Effector memory CD4-positive, alpha-beta T cell (primary cell): ENCODE measurements at regions not wholly inside any gene's neighbourhood (a gene's known extent, or its start where the extent isn't known, plus 50 kb on each side); places are given as distances from the start of the nearest gene placed in this dataset.

ENCODE experiments used
- DNase-seq, 3 donors: peaks; one replicate each; pipeline ENCODE4 v3.0.0-alpha.2; 2020
- H3K27ac ChIP-seq: 2 replicates; pipeline ENCODE4 v1.7.0; 2013; ENCODE audit warnings: mild to moderate bottlenecking, low read length, moderate library complexity; ENCODE audit not compliant: insufficient read depth, poor library complexity, severe bottlenecking
- H3K27me3 ChIP-seq: replicated peaks from 2 replicates; pipeline ENCODE4 v1.7.0; 2013; ENCODE audit warnings: mild to moderate bottlenecking, low read length; ENCODE audit not compliant: insufficient read depth, control insufficient read depth, poor library complexity, severe bottlenecking
- H3K36me3 ChIP-seq: 2 replicates; pipeline ENCODE4 v1.7.0; 2013; ENCODE audit warnings: mild to moderate bottlenecking, low read length, moderate library complexity; ENCODE audit not compliant: control insufficient read depth, insufficient read depth
- H3K4me1 ChIP-seq: 2 replicates; pipeline ENCODE4 v1.7.0; 2013; ENCODE audit warnings: low read length, mild to moderate bottlenecking; ENCODE audit not compliant: control insufficient read depth, insufficient read depth, poor library complexity, severe bottlenecking
- H3K4me3 ChIP-seq: 2 replicates; pipeline ENCODE4 v1.7.0; 2013; ENCODE audit warnings: low read length, low read depth, mild to moderate bottlenecking; ENCODE audit not compliant: insufficient read depth, poor library complexity, severe bottlenecking
- H3K9me3 ChIP-seq: 2 replicates; pipeline ENCODE4 v1.7.0; 2013; ENCODE audit warnings: mild to moderate bottlenecking, low read length, moderate library complexity; ENCODE audit not compliant: control insufficient read depth

DNA sequence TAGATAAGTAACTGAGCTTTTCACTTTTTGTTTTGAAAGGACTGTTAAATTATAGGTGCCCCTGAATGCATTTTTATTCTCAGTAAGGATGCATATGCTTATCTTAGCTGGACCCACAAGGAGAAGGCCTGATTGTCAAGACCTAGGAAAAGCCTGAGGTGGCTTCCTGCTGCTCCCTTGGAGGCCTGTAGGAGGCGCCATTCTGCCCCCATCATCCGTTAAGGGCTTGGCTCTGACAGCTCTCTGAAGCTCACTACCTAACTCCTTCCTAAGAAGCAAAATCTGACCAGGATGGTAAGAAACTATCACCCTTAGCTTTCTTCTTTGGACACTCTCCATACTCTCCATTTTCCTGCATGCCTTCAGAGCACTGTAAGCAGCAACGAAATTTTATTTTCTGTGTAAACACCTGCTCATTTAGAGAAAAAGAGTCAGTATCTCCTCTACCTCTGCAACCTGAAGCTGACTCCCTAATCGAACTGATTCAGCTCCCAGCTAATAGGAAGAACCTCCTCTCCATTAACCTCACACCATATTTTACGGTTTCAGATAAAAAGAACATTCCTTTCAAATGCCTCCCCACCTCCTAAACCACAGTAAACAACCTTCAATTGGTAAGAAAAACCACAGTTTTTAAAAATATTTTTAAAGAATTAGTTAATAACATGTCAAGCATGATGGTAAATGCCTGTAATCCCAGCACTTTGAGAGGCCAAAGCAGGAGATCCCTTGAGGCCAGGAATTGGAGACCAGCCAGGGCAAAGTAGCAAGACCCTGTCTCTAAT, 73.4 kb upstream of the EDNRA start:
- H3K4me1 ChIP-seq: no peaks in the 10 kb centered on the region
- no peak for DNase-seq
- H3K27me3 ChIP-seq: no peaks in the 10 kb centered on the region
- H3K36me3 ChIP-seq: no peaks in the 10 kb centered on the region
- no peak overlapping the region for H3K27ac ChIP-seq
- no peak overlapping the region for H3K4me3 ChIP-seq
- no peaks in the 10 kb centered on the region for H3K9me3 ChIP-seq

DNA sequence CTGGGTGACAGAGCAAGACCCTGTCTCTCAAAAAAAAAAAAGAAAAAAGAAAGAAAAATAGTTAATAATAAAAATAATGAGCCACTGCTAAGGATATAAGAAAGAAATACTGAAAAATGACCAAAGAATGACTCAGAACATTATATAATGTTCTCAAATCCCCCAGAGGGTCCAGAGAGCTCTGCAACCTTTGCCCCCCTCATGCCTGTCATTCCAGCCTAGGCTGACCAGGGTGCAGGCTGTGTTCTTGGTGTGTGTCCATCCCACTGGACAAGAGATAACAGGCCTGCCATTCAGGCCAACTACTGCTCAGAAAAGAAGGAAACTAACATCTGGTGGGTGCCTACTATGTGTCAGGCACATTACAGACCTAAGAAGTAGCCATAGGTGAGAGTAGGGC, 72.7 kb upstream of the EDNRA start:
- H3K27ac ChIP-seq: no peak overlapping the region
- no peak for DNase-seq
- no peaks in the 10 kb centered on the region for H3K36me3 ChIP-seq
- H3K27me3 ChIP-seq: no peaks in the 10 kb centered on the region
- H3K4me3 ChIP-seq: no peak overlapping the region
- no peaks in the 10 kb centered on the region for H3K9me3 ChIP-seq
- H3K4me1 ChIP-seq: no peaks in the 10 kb centered on the region

DNA sequence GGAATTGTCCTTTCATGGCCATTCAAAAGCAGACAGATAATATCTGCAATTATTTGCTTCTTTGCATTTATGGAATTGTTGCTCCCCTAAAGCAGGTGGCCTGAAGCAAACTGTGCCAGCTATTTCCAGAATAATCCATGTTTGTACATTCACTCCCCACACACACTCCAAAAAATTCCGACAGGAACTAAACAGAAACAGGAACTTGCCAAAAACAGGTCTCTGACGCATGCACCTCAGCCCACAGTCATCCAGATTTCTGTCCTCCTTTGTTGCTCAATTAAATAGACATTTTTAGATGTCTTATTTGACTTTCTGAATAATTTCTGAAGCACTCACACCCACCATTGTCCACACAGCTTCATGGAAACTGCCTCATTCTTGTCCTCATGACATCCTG, 71.5 kb upstream of the EDNRA start:
- Histone ChIP-seq H3K36me3 (no peaks in the 10 kb centered on the region), H3K4me1 (no peaks in the 10 kb centered on the region), H3K27me3 (no peaks in the 10 kb centered on the region), H3K4me3 (no peak overlapping the region), H3K9me3 (no peaks in the 10 kb centered on the region), H3K27ac (no peak overlapping the region)
- DNase-seq: no peak

DNA sequence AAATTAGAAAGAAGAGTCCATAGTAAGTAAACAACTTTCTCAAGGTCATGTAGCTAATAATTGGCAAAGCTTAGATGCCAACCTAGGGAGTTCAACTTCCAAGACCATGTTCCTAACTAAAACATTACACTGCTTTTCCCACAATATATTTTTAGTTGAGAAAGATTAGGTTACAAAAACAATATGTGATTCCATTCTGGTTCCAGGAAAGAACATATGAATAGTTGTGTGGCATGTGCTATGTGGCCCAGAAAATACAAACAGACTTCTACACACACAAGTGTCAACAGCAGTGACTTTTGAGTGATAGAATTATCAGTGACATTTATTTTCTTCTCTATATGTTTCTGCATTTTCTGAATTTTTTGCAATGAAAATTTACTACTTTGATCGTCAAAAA, 62.7 kb upstream of the EDNRA start:
- no peaks in the 10 kb centered on the region for H3K4me1 ChIP-seq
- DNase-seq: no peak

DNA sequence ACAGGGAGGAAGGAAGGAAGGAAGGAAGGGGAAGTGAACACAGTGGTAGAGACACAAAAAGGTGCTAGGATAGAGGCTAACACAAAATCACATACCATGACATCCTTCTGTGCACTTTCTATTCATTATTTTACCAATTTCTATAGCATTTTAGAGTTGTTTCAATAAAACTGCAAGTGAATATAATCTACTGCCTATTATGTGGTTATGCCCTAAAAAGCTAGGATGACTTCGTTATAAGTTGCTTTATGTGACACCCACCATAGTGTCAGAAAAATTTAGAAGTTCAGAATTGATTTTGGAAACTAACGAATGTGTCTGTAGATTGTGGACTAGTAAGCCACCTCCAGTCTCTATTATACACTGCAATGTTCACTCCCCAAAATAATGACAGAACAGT, 59.4 kb upstream of the EDNRA start:
- no peaks in the 10 kb centered on the region for H3K27me3 ChIP-seq
- H3K4me1 ChIP-seq: no peaks in the 10 kb centered on the region
- no peaks in the 10 kb centered on the region for H3K36me3 ChIP-seq
- no peaks in the 10 kb centered on the region for H3K9me3 ChIP-seq
- no peak overlapping the region for H3K27ac ChIP-seq
- no peak for DNase-seq
- no peak overlapping the region for H3K4me3 ChIP-seq

More for the DNA sequence above, 62.7 kb upstream of the EDNRA start:
- H3K36me3 ChIP-seq: no peaks in the 10 kb centered on the region
- H3K9me3 ChIP-seq: no peaks in the 10 kb centered on the region
- no peak overlapping the region for H3K27ac ChIP-seq
- no peak overlapping the region for H3K4me3 ChIP-seq
- H3K27me3 ChIP-seq: no peaks in the 10 kb centered on the region

DNA sequence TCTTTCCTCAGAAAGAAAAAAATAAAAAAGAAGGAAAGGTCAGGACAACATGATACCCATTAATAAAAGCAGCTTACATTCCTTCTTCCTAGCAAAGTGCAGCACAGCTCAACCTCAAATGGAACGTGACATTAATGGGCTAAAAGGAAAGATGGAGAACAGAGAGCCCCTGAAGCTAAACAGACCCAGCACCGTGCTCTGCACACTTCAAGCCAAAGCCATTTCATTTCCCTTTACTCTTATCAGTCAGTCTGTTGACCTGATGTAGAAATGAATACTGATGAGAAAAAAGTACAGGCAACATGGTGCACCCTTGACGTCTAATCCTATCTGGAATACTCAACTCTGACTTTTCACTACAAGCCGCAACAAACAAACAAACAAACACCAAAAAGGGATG, 57.7 kb upstream of the EDNRA start:
- no peaks in the 10 kb centered on the region for H3K4me1 ChIP-seq
- H3K27me3 ChIP-seq: no peaks in the 10 kb centered on the region
- H3K4me3 ChIP-seq: no peak overlapping the region
- no peaks in the 10 kb centered on the region for H3K9me3 ChIP-seq
- H3K27ac ChIP-seq: no peak overlapping the region
- DNase-seq: no peak
- H3K36me3 ChIP-seq: no peaks in the 10 kb centered on the region

DNA sequence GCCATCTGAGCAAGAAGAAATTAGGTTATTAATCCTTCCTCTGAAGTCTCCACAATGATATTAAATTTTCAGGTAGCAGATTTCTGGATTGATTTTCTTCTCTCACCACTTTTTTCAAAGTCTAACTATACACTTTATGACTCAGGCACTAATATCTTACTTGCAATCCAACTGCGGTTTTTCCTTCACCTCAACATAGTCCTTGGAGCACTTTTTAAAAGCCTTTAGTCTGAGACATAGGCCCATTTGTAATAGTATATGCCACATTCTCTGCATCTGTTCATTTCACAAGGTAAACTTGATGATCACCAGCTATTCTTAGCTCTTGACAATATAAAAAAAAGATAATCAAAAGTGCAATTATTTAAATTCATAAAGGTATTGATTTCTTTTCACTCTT, 55.9 kb upstream of the EDNRA start:
- Histone ChIP-seq H3K27ac (no peak overlapping the region), H3K4me3 (no peak overlapping the region), H3K36me3 (no peaks in the 10 kb centered on the region), H3K4me1 (no peaks in the 10 kb centered on the region), H3K9me3 (no peaks in the 10 kb centered on the region), H3K27me3 (no peaks in the 10 kb centered on the region)
- no peak for DNase-seq

DNA sequence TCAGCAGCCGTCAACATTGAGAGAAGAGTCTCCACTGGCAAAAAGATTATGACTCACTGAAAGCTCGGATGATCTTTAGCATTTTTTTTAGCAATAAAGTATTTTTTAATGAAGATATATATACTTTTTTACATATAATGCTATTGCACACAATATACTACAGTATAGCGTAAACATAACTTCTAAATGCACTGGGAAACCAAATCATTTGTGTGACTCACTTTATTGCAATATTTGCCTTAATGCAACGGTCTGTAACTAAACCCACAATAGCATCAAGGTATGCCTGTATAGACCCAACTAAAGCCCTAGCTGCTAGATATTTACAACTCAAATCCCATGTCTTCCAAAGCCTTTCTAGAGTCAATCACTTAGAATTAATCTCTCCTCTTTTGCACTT, 52.3 kb upstream of the EDNRA start:
- no peak overlapping the region for H3K27ac ChIP-seq
- no peaks in the 10 kb centered on the region for H3K9me3 ChIP-seq
- no peaks in the 10 kb centered on the region for H3K4me1 ChIP-seq
- no peaks in the 10 kb centered on the region for H3K36me3 ChIP-seq
- no peak for DNase-seq
- no peak overlapping the region for H3K4me3 ChIP-seq
- H3K27me3 ChIP-seq: no peaks in the 10 kb centered on the region

DNA sequence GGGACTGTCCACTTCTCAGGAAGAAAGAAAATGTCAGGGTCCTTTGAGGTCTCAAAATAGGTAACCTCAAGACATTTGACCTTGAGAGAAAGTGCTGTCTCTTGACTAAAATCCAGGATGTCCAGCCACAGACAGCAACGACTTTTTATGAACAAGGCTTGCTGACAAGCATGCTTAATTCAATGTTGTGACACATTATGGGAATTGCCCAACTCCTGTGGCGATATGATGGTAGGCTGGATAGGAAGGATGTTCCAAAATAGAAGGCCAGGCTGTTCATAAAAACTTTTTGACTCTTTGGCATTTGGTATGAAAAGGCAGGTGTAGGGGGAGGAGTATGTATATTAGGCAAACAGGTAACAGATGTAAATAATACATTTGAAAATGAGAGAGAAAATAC, 50.8 kb upstream of the EDNRA start:
- H3K4me1 ChIP-seq: no peaks in the 10 kb centered on the region
- no peak for DNase-seq
- no peaks in the 10 kb centered on the region for H3K27me3 ChIP-seq
- no peaks in the 10 kb centered on the region for H3K36me3 ChIP-seq
- no peak overlapping the region for H3K27ac ChIP-seq
- H3K9me3 ChIP-seq: no peaks in the 10 kb centered on the region
- H3K4me3 ChIP-seq: no peak overlapping the region
